Thyroid gland (tissue), 4 donors: ENCODE measurements at regions not wholly inside any gene's neighbourhood (a gene's known extent, or its start where the extent isn't known, plus 50 kb on each side); places are given as distances from the start of the nearest gene placed in this dataset.

Source experiments
- POLR2A ChIP-seq, 2 donors: fragments of 450-650 bp; IDR thresholded peaks; one replicate each; pipeline ENCODE4 v1.6.1; 2017; ENCODE audit warnings: antibody characterized with exemption in 2 of 2, mild to moderate bottlenecking in 2 of 2, moderate library complexity in 1 of 2
- TF ChIP-seq, protein P1 (sequence below), 6 experiments: fragments of 200-600 bp in 3 of 6; fragments of 450-650 bp in 3 of 6; sonication (generic) in 3 of 6; IDR thresholded peaks; one replicate each; pipeline ENCODE4 v1.5.1; 2016 to 2019; ENCODE audit warnings: antibody characterized with exemption in 6 of 6, mild to moderate bottlenecking in 2 of 6, inconsistent platforms in 1 of 6, moderate library complexity in 1 of 6

DNA sequence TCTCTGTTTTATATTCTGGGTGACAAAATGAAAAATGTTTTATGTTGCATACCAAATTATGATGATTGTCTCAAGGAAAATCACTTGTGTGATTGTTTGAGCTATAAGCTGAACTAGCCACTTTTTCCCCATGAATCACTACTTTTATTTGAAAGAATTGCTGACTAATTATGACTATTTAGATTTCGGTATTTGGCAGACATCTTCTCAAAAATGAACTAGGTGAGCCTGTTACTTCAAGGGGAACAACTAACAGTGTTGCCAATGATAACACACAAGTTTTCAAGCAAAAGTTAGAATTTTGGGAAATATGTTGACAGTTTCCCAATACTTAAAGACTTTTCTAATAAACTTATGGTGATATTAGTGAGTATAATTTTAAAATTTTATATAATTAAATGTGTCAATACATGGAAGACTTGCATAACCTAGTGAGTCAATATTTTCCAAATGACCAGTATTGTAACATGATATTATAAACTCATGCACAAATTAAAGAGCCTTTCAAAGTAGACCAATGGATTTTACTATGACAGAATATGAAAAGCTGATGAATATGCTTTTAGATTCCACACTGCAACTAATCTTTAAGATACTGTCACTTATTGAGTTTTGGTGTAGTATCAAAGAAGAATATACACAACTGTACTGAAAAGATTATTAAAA, 187.7 kb upstream of the GATB start:
- TF ChIP-seq POLR2A (IDR thresholded peaks at IDR 0.05): no peak
- TF ChIP-seq, protein P1, sequence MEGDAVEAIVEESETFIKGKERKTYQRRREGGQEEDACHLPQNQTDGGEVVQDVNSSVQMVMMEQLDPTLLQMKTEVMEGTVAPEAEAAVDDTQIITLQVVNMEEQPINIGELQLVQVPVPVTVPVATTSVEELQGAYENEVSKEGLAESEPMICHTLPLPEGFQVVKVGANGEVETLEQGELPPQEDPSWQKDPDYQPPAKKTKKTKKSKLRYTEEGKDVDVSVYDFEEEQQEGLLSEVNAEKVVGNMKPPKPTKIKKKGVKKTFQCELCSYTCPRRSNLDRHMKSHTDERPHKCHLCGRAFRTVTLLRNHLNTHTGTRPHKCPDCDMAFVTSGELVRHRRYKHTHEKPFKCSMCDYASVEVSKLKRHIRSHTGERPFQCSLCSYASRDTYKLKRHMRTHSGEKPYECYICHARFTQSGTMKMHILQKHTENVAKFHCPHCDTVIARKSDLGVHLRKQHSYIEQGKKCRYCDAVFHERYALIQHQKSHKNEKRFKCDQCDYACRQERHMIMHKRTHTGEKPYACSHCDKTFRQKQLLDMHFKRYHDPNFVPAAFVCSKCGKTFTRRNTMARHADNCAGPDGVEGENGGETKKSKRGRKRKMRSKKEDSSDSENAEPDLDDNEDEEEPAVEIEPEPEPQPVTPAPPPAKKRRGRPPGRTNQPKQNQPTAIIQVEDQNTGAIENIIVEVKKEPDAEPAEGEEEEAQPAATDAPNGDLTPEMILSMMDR (IDR thresholded peaks at IDR 0.05): no peak
